Omental fat pad (tissue), 3 donors: ENCODE measurements at regions not wholly inside any gene's neighbourhood (a gene's known extent, or its start where the extent isn't known, plus 50 kb on each side); places are given as distances from the start of the nearest gene placed in this dataset.

ENCODE experiments used
- ATAC-seq: fragments of 150-250 bp; one replicate; pipeline ENCODE4 v1.9.1; 2016; ENCODE audit warnings: mild to moderate bottlenecking, moderate library complexity; ENCODE audit not compliant: low FRiP score
- DNase-seq: peaks from one replicate; pipeline ENCODE4 v3.0.0-alpha.2; 2019; ENCODE audit warnings: low spot score
- TF ChIP-seq, protein P1 (sequence below), 3 donors: fragments of 450-650 bp; IDR thresholded peaks; one replicate each; pipeline ENCODE4 v1.5.1; 2016 to 2017; ENCODE audit warnings: antibody characterized with exemption in 3 of 3, mild to moderate bottlenecking in 3 of 3, moderate library complexity in 2 of 3

DNA sequence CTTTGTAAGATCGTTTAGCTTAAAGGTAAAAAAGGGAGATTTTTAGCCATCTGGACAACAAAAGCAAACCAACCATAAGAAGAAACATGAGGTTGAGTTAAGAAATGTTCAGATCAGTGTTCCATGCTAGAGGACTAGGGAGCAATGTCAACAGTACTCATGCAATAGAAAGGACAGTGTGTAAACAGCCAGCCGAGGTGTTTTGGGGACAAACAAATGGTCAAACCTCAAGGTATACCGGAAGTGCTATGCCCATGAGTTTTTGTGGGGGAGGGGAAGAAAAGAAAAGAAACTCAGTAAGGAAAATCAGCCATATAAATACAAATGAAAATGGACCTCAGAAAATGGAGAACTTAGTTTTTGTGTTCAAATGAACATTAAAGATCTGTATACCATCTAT is 289.5 kb upstream of the GRM7 start:
- TF ChIP-seq, protein P1, sequence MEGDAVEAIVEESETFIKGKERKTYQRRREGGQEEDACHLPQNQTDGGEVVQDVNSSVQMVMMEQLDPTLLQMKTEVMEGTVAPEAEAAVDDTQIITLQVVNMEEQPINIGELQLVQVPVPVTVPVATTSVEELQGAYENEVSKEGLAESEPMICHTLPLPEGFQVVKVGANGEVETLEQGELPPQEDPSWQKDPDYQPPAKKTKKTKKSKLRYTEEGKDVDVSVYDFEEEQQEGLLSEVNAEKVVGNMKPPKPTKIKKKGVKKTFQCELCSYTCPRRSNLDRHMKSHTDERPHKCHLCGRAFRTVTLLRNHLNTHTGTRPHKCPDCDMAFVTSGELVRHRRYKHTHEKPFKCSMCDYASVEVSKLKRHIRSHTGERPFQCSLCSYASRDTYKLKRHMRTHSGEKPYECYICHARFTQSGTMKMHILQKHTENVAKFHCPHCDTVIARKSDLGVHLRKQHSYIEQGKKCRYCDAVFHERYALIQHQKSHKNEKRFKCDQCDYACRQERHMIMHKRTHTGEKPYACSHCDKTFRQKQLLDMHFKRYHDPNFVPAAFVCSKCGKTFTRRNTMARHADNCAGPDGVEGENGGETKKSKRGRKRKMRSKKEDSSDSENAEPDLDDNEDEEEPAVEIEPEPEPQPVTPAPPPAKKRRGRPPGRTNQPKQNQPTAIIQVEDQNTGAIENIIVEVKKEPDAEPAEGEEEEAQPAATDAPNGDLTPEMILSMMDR (IDR thresholded peaks at IDR 0.05), result no peak
- ATAC-seq (no peak), DNase-seq (no peak)

DNA sequence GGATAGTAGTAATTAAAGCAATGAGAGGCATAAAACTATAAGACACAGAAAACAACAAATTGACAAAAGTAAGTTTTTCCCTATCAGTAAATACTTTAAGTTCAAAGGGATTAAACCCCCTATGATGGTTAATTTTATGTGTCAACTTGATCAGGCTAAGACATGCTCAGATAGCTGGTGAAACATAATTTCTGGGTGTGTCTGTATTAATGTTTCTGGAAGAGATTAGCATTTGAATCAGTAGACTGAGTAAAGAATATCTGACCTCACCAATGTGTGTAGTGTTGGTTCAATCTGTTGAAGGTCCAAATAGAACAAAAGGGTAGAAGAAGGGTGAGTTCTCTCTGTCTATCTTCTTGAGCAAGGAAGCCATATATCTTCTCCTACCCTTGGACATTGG is 283.3 kb upstream of the GRM7 start:
- ATAC-seq (no peak), DNase-seq (no peak)
- TF ChIP-seq, protein P1 (IDR thresholded peaks at IDR 0.05), result no peak

DNA sequence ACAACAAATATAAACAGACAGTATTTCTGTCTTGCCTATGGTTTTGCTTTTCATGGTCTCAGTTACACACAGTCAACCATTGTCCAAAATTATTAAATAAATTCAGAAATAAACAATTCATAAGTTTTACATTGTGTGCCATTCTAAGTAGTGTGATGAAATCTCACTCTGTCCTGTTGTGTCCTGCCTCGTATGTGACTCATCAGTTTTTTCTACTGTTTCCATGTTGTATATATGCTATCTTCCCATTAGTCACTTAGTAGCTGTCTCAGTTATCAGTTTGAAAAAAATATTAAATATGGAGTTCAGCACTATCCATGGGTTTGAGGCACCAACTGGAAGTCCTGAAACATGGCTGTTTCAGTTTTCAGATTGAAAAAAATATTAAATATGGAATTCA is 282.4 kb upstream of the GRM7 start:
- DNase-seq (no peak), ATAC-seq (no peak)
- TF ChIP-seq, protein P1 (IDR thresholded peaks at IDR 0.05), result no peak

DNA sequence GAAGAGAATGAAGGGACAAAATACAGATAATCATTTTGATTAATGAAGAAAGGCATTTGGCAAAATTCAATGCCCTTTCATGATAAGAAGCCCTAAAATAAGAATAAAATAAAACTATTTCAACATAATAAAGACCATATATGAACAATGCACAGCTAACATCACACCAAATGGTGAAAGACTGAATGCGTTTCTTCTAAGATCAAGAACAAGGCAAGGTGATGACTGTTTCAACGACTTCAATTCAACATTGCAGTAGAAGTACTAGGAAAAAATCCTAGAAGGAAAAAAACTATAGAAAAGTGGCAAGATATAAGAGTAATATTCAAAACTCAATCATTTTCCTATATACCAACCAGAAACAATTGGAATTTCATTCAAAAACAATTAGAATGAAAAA is 280.1 kb upstream of the GRM7 start:
- no peak for ATAC-seq
- DNase-seq, result no peak
- TF ChIP-seq, protein P1 (IDR thresholded peaks at IDR 0.05), result no peak

DNA sequence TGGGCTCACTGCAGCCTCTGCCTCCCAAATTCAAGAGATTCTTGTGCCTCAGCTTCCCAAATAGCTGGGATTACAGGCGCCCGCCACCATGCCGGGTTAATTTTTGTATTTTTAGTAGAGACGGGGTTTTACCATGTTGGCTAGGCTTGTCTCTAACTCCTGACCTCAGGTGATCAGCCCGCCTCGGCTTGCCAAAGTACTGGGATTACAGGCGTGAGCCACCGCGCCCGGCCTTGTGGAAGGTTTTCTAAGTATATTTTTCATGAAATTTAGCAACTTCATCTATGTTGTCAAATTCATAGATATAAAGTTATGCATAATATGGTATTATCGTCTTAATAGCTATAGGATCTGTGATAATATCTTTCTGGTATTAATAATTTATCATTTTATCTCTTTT is 275.6 kb upstream of the GRM7 start:
- TF ChIP-seq, protein P1 (IDR thresholded peaks at IDR 0.05), result no peak
- no peak for ATAC-seq
- no peak for DNase-seq

DNA sequence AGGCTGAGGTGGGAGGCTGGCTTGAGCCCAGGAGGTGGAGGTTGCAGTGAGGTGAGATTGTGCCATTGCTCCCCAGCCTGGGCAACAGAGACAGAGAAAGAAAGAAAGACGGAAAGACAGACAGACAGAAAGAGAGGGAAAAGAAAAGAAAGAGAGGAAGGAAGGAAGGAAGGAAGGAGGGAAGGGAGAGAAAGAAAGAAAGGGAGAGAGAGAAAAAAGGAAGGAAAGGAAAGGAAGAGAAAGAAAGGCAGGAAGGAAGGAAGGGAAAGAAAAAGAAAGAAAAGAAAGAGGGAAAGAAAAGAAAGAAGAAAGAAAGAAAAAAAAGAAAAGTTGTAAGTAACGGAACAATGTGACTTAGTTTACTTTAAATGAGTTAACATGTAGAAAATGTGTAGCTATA is 260.7 kb upstream of the GRM7 start:
- TF ChIP-seq, protein P1 (IDR thresholded peaks at IDR 0.05), result no peak
- no peak for DNase-seq
- no peak for ATAC-seq

DNA sequence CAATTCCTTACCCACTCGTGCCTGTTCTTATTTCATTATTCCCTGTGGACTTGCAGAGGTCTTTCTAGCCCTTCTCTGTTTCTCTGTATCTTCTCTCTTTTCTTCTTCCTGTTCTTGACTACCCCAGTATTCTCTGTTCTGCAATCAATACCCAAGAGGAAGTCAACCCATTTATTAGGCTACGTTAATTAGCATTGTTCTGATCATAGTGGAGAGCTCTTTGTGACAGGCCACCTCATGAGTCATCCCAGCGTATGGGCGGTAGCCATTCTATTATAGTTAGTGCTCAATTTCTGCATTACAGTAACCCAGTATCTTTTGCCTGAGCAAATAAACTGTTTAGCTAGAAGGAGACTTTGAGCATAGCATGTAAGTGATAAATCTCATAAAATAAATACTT is 259.5 kb upstream of the GRM7 start:
- TF ChIP-seq, protein P1 (IDR thresholded peaks at IDR 0.05), result no peak
- ATAC-seq, result no peak
- no peak for DNase-seq
